CD14-positive monocyte (primary cell): ENCODE measurements at regions not wholly inside any gene's neighbourhood (a gene's known extent, or its start where the extent isn't known, plus 50 kb on each side); places are given as distances from the start of the nearest gene placed in this dataset.

Source experiments
- DNase-seq, 3 donors: peaks; one replicate each; pipeline ENCODE4 v3.0.0-alpha.2; 2011 to 2022
- H2AFZ ChIP-seq: 2 replicates; pipeline ENCODE4 v1.6.0; 2012; ENCODE audit warnings: mild to moderate bottlenecking, low read depth, low read length, inconsistent platforms; ENCODE audit not compliant: insufficient read depth, poor library complexity, severe bottlenecking
- H3K27ac ChIP-seq, 2 donors: 1 replicate in 1 of 2; 2 replicates in 1 of 2; pipeline ENCODE4 v1.5.1; 2012 to 2013; ENCODE audit warnings: low read length in 2 of 2, control low read depth in 1 of 2, inconsistent platforms in 1 of 2, low read depth in 1 of 2, mild to moderate bottlenecking in 1 of 2
- H3K27me3 ChIP-seq, 2 donors: one replicate each; pipeline versions ENCODE4 v1.6.0 to v1.6.1; 2011 to 2013; ENCODE audit warnings: low read length in 2 of 2; ENCODE audit not compliant: control insufficient read depth in 2 of 2, insufficient read depth in 2 of 2
- H3K36me3 ChIP-seq, 2 donors: replicated peaks in 1 of 2; 1 replicate in 1 of 2; 2 replicates in 1 of 2; pipeline versions ENCODE4 v1.5.1 to v1.6.1; 2012 to 2013; ENCODE audit warnings: low read length in 2 of 2, control low read depth in 1 of 2, inconsistent platforms in 1 of 2, mild to moderate bottlenecking in 1 of 2; ENCODE audit not compliant: insufficient read depth in 2 of 2, control insufficient read depth in 1 of 2
- H3K4me1 ChIP-seq, 2 donors: 1 replicate in 1 of 2; 2 replicates in 1 of 2; pipeline versions ENCODE4 v1.5.1 to v1.6.1; 2012 to 2013; ENCODE audit warnings: low read length in 2 of 2, control low read depth in 1 of 2, inconsistent platforms in 1 of 2, mild to moderate bottlenecking in 1 of 2, moderate library complexity in 1 of 2; ENCODE audit not compliant: insufficient read depth in 2 of 2, control insufficient read depth in 1 of 2
- H3K4me2 ChIP-seq: replicated peaks from 2 replicates; pipeline ENCODE3; 2012; ENCODE audit warnings: low read length, moderate library complexity, mild to moderate bottlenecking; ENCODE audit not compliant: poor library complexity, severe bottlenecking; ENCODE audit errors: extremely low read depth
- H3K4me3 ChIP-seq, 3 experiments: fragments of 200-600 bp in 1 of 3; sonication (generic) in 1 of 3; replicated peaks in 1 of 3; 1 replicate in 2 of 3; 2 replicates in 1 of 3; pipeline ENCODE4 v1.5.1; 2011 to 2013; ENCODE audit warnings: low read length in 3 of 3, mild to moderate bottlenecking in 3 of 3, control low read depth in 2 of 3, low read depth in 2 of 3, inconsistent platforms in 1 of 3, moderate library complexity in 1 of 3
- H3K79me2 ChIP-seq: 2 replicates; pipeline ENCODE4 v1.6.0; 2012; ENCODE audit warnings: mild to moderate bottlenecking, control low read depth, inconsistent platforms, low read length, moderate library complexity; ENCODE audit not compliant: insufficient read depth
- H3K9ac ChIP-seq: 2 replicates; pipeline ENCODE4 v1.6.0; 2017; ENCODE audit warnings: low read length, mild to moderate bottlenecking; ENCODE audit not compliant: insufficient read depth, poor library complexity, severe bottlenecking
- H3K9me3 ChIP-seq, 2 donors: replicated peaks in 1 of 2; 1 replicate in 1 of 2; 2 replicates in 1 of 2; pipeline versions ENCODE4 v1.5.1 to v1.6.1; 2012 to 2013; ENCODE audit warnings: low read length in 2 of 2, control low read depth in 1 of 2; ENCODE audit not compliant: control insufficient read depth in 1 of 2, insufficient read depth in 1 of 2
- H4K20me1 ChIP-seq: 2 replicates; pipeline ENCODE4 v1.6.0; 2012; ENCODE audit warnings: mild to moderate bottlenecking, low read length, control low read depth, moderate library complexity; ENCODE audit not compliant: insufficient read depth
- H3K27ac Mint-ChIP-seq, 7 donors: one replicate each; pipeline ENCODE4 v1.8.0; 2020; ENCODE audit warnings: mild to moderate bottlenecking in 7 of 7, mixed read lengths in 7 of 7, moderate library complexity in 6 of 7, inconsistent platforms in 2 of 7
- H3K27me3 Mint-ChIP-seq, 3 donors: one replicate each; pipeline ENCODE4 v1.8.0; 2021 to 2022; ENCODE audit warnings: low read depth in 3 of 3, mild to moderate bottlenecking in 3 of 3, mixed read lengths in 3 of 3, moderate library complexity in 3 of 3, inconsistent platforms in 1 of 3
- H3K36me3 Mint-ChIP-seq, 2 donors: one replicate each; pipeline ENCODE4 v1.8.0; 2020; ENCODE audit warnings: mixed read lengths in 2 of 2, inconsistent platforms in 1 of 2, mild to moderate bottlenecking in 1 of 2
- H3K4me1 Mint-ChIP-seq: one replicate; pipeline ENCODE4 v1.8.0; 2020; ENCODE audit warnings: mild to moderate bottlenecking, mixed read lengths
- H3K4me3 Mint-ChIP-seq, 2 donors: one replicate each; pipeline ENCODE4 v1.8.0; 2020; ENCODE audit warnings: mild to moderate bottlenecking in 2 of 2, mixed read lengths in 2 of 2, moderate library complexity in 1 of 2
- H3K9me3 Mint-ChIP-seq, 7 donors: one replicate each; pipeline ENCODE4 v1.8.0; 2020 to 2022; ENCODE audit warnings: mixed read lengths in 7 of 7, mild to moderate bottlenecking in 6 of 7, moderate library complexity in 6 of 7, inconsistent platforms in 2 of 7
- CTCF ChIP-seq: fragments of 200-600 bp; IDR thresholded peaks from one replicate; pipeline ENCODE4 v1.8.0; 2022; ENCODE audit warnings: antibody characterized with exemption, mild to moderate bottlenecking
- WGBS: methylation state at CpG from one replicate; pipeline ENCODE4 v1.1.5; 2013; ENCODE audit warnings: missing lambda C conversion rate; ENCODE audit not compliant: insufficient coverage; 5-methylcytosine and 5-hydroxymethylcytosine counted together
- intact Hi-C, 2 donors: fragments of 100-400 bp; cut with micrococcal nuclease; formaldehyde crosslinking; loops; one replicate each; pipeline versions ENCODE4 v1.15.0 to v1.15.1; 2023

- peak in 1 of 3 donors; percentile 4 for DNase-seq
- Histone ChIP-seq H3K27me3 (no peaks in the 10 kb centered on the region), H3K9ac (no peak overlapping the region), H3K9me3 (no peaks in the 10 kb centered on the region), H3K4me2 (no peak overlapping the region), H3K4me1 (peaks cover 23 to 28% of the 10 kb centered on the region in 2 donors), H3K4me3 (no peak overlapping the region), H4K20me1 (no peaks in the 10 kb centered on the region), H3K27ac (no peak overlapping the region), H2AFZ (no peak overlapping the region), H3K79me2 (no peaks in the 10 kb centered on the region), H3K36me3 (no peaks in the 10 kb centered on the region)
- no peak overlapping the region for H3K4me3 Mint-ChIP-seq
- H3K27ac Mint-ChIP-seq = no peak overlapping the region
- TF ChIP-seq CTCF = no peak
- 96% methylated on average over 4 of the region's 4 CpGs for WGBS
- peaks cover 0 to 5% (median 0%) of the 10 kb centered on the region in 7 donors for H3K9me3 Mint-ChIP-seq
- peaks cover 4 to 12% of the 10 kb centered on the region in 2 donors for H3K36me3 Mint-ChIP-seq
- H3K4me1 Mint-ChIP-seq = peaks cover 35% of the 10 kb centered on the region
- peaks cover 0 to 5% (median 0%) of the 10 kb centered on the region in 3 donors for H3K27me3 Mint-ChIP-seq
- intact Hi-C loops = loop anchor here in 1 of 2 donors (5.0 kb wide), 1 partner anchor 73 kb away; no protein-coding TSS in a partner anchor
Observed at GRCh38 chr15:66864871-66865281, 162.8 kb downstream of the SMAD6 start.

- Histone ChIP-seq H3K27me3 (no peaks in the 10 kb centered on the region), H3K4me3 (peak overlapping the region in 1 of 3 experiments; percentile 29), H4K20me1 (no peaks in the 10 kb centered on the region), H3K4me1 (peaks cover 23 to 28% of the 10 kb centered on the region in 2 donors), H3K4me2 (peak overlapping the region; percentile 20), H3K79me2 (no peaks in the 10 kb centered on the region), H2AFZ (no peak overlapping the region), H3K27ac (peak overlapping the region; percentile 14 to 61), H3K9me3 (no peaks in the 10 kb centered on the region), H3K36me3 (no peaks in the 10 kb centered on the region), H3K9ac (no peak overlapping the region)
- peak overlapping the region in 1 of 2 donors; percentile 39 for H3K4me3 Mint-ChIP-seq
- H3K4me1 Mint-ChIP-seq = peaks cover 35% of the 10 kb centered on the region
- 57% methylated on average over 12 of the region's 15 CpGs for WGBS
- peaks cover 0 to 10% of the 10 kb centered on the region in 2 donors for H3K36me3 Mint-ChIP-seq
- intact Hi-C loops = no loop called here
- H3K27ac Mint-ChIP-seq = peak overlapping the region; percentile 70 to 90 (median 81)
- H3K27me3 Mint-ChIP-seq = peaks cover 0 to 5% (median 0%) of the 10 kb centered on the region in 3 donors
- peak; percentile 85 to 93 (median 87) for DNase-seq
- H3K9me3 Mint-ChIP-seq = peaks cover 0 to 7% (median 0%) of the 10 kb centered on the region in 7 donors
- TF ChIP-seq CTCF = no peak
Observed at GRCh38 chr15:66865622-66866611, 163.9 kb downstream of the SMAD6 start.
